HL-60 (cell line): ENCODE measurements at regions not wholly inside any gene's neighbourhood (a gene's known extent, or its start where the extent isn't known, plus 50 kb on each side); places are given as distances from the start of the nearest gene placed in this dataset.

Source experiments
- DNase-seq, 2 experiments: peaks; one replicate each; pipeline ENCODE4 v3.0.0-alpha.2; 2010 to 2020; ENCODE audit warnings: low read depth in 1 of 2, low spot score in 1 of 2
- H3K27ac ChIP-seq: fragments of 250-450 bp; sonication (Bioruptor Pico); replicated peaks from 2 replicates; pipeline ENCODE4 v1.5.1; 2020; ENCODE audit warnings: mild to moderate bottlenecking, moderate library complexity
- H3K27me3 ChIP-seq: fragments of 250-450 bp; sonication (Bioruptor Pico); 2 replicates; pipeline ENCODE4 v1.5.1; 2021; ENCODE audit warnings: mild to moderate bottlenecking, moderate library complexity; ENCODE audit not compliant: insufficient read depth, poor library complexity, severe bottlenecking
- H3K4me3 ChIP-seq: replicated peaks from 2 replicates; pipeline ENCODE4 v1.5.1; 2011; ENCODE audit warnings: mild to moderate bottlenecking, control low read depth, low read length; ENCODE audit not compliant: insufficient read depth
- GABPA ChIP-seq: IDR thresholded peaks from 2 replicates; pipeline ENCODE4 v1.6.1; 2012; ENCODE audit warnings: low read depth
- POLR2AphosphoS5 ChIP-seq: IDR thresholded peaks from 2 replicates; pipeline ENCODE4 v1.6.1; 2012; ENCODE audit warnings: low read depth
- SPI1 ChIP-seq: IDR thresholded peaks from 2 replicates; pipeline ENCODE4 v1.6.1; 2012; ENCODE audit warnings: low read depth, mild to moderate bottlenecking, borderline replicate concordance
- TF ChIP-seq, protein P1 (sequence below): IDR thresholded peaks from one replicate; pipeline ENCODE4 v1.5.1; 2011; ENCODE audit warnings: low read length, control low read depth, inconsistent platforms; ENCODE audit not compliant: insufficient read depth
- TF ChIP-seq, protein P2 (sequence below): IDR thresholded peaks from 2 replicates; pipeline ENCODE4 v1.6.1; 2012; ENCODE audit warnings: low read depth; ENCODE audit not compliant: insufficient replicate concordance

DNA sequence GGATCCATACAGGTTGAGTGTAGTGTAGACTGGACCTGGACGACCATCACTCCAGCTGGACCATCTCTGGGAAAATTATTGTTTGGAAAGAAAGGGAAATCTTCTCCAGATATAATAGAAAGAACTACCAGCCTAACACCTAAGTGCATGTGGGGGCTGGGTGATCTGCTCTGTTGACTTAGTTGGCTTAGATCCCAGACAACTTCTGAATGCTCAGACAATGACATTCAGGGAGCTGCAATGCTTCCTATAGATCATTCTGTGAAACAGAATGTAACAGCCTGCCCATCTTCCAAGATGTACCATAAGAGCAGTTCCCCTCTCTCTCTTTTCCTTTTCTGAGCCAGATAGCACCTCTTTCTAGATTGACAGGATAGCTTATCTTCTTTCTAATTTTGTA lies 572.8 kb upstream of the STXBP6 start:
- Histone ChIP-seq H3K27me3 (no peaks in the 10 kb centered on the region), H3K27ac (no peak overlapping the region), H3K4me3 (no peak overlapping the region)
- TF ChIP-seq, protein P1, sequence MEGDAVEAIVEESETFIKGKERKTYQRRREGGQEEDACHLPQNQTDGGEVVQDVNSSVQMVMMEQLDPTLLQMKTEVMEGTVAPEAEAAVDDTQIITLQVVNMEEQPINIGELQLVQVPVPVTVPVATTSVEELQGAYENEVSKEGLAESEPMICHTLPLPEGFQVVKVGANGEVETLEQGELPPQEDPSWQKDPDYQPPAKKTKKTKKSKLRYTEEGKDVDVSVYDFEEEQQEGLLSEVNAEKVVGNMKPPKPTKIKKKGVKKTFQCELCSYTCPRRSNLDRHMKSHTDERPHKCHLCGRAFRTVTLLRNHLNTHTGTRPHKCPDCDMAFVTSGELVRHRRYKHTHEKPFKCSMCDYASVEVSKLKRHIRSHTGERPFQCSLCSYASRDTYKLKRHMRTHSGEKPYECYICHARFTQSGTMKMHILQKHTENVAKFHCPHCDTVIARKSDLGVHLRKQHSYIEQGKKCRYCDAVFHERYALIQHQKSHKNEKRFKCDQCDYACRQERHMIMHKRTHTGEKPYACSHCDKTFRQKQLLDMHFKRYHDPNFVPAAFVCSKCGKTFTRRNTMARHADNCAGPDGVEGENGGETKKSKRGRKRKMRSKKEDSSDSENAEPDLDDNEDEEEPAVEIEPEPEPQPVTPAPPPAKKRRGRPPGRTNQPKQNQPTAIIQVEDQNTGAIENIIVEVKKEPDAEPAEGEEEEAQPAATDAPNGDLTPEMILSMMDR: no peak
- TF ChIP-seq GABPA: no peak
- TF ChIP-seq SPI1: no peak
- TF ChIP-seq POLR2AphosphoS5: no peak
- TF ChIP-seq, protein P2, sequence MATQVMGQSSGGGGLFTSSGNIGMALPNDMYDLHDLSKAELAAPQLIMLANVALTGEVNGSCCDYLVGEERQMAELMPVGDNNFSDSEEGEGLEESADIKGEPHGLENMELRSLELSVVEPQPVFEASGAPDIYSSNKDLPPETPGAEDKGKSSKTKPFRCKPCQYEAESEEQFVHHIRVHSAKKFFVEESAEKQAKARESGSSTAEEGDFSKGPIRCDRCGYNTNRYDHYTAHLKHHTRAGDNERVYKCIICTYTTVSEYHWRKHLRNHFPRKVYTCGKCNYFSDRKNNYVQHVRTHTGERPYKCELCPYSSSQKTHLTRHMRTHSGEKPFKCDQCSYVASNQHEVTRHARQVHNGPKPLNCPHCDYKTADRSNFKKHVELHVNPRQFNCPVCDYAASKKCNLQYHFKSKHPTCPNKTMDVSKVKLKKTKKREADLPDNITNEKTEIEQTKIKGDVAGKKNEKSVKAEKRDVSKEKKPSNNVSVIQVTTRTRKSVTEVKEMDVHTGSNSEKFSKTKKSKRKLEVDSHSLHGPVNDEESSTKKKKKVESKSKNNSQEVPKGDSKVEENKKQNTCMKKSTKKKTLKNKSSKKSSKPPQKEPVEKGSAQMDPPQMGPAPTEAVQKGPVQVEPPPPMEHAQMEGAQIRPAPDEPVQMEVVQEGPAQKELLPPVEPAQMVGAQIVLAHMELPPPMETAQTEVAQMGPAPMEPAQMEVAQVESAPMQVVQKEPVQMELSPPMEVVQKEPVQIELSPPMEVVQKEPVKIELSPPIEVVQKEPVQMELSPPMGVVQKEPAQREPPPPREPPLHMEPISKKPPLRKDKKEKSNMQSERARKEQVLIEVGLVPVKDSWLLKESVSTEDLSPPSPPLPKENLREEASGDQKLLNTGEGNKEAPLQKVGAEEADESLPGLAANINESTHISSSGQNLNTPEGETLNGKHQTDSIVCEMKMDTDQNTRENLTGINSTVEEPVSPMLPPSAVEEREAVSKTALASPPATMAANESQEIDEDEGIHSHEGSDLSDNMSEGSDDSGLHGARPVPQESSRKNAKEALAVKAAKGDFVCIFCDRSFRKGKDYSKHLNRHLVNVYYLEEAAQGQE: no peak
- DNase-seq: no peak

DNA sequence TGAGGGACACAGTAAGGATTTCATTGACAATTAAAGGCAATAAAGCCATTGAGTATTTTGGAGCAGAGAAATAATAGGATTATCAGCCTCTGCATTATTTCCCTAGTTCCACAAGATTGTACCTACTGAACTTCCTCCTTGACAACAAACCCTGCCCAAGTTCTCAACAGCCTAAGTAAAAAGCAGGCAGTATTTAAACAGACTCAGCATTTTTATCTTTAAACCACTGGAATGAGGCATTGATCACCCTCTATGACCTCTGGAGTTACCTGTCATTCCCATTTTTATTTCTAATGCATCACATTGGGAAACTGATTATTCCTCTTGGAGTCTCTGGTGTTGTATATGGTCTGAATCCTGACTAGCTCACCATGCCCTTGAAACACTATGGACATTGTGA lies 570.6 kb upstream of the STXBP6 start:
- TF ChIP-seq, protein P2: no peak
- TF ChIP-seq, protein P1: no peak
- Histone ChIP-seq H3K27me3 (no peaks in the 10 kb centered on the region), H3K27ac (no peak overlapping the region), H3K4me3 (no peak overlapping the region)
- no peak for DNase-seq

DNA sequence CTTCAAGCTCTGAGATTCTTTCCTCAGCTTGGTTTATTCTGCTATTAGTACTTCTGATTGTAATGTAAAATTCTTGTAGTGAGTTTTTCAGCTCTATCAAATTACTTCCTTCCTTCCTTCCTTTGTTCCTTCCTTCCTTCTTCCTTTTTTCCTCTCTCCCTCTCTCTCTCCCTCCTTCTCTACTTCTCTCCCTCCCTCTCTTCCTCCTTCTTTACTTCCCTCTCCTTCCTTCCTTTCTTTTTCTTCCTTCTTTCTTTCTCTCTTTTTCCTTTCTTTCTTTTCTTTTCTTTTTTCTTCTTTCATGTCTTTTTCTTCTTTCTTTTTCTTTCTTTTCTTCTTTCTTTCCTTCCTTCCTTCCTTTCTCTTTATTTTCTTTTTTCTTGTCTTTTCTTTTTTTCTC lies 565.2 kb upstream of the STXBP6 start:
- no peak overlapping the region for H3K4me3 ChIP-seq
- H3K27me3 ChIP-seq: no peaks in the 10 kb centered on the region
- no peak for DNase-seq
- TF ChIP-seq, protein P1: no peak
- no peak for TF ChIP-seq GABPA
- no peak for TF ChIP-seq POLR2AphosphoS5
- no peak for TF ChIP-seq SPI1
- TF ChIP-seq, protein P2: no peak
- H3K27ac ChIP-seq: no peak overlapping the region
